ENCODE measurements at regions not wholly inside any gene's neighbourhood (a gene's known extent, or its start where the extent isn't known, plus 50 kb on each side); places are given as distances from the start of the nearest gene placed in this dataset.

- TF ChIP-seq, protein P1, sequence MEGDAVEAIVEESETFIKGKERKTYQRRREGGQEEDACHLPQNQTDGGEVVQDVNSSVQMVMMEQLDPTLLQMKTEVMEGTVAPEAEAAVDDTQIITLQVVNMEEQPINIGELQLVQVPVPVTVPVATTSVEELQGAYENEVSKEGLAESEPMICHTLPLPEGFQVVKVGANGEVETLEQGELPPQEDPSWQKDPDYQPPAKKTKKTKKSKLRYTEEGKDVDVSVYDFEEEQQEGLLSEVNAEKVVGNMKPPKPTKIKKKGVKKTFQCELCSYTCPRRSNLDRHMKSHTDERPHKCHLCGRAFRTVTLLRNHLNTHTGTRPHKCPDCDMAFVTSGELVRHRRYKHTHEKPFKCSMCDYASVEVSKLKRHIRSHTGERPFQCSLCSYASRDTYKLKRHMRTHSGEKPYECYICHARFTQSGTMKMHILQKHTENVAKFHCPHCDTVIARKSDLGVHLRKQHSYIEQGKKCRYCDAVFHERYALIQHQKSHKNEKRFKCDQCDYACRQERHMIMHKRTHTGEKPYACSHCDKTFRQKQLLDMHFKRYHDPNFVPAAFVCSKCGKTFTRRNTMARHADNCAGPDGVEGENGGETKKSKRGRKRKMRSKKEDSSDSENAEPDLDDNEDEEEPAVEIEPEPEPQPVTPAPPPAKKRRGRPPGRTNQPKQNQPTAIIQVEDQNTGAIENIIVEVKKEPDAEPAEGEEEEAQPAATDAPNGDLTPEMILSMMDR (conservative IDR thresholded peaks at IDR 0.05): no peak
- no peak for TF ChIP-seq EZH2 (IDR thresholded peaks at IDR 0.05; ENCODE audit: low read depth)
Measured at GRCh38 chr7:79722217-79722616, 268.8 kb upstream of the MAGI2 start.
